Fibroblast of lung (primary cell): ENCODE measurements at regions not wholly inside any gene's neighbourhood (a gene's known extent, or its start where the extent isn't known, plus 50 kb on each side); places are given as distances from the start of the nearest gene placed in this dataset.

Experiments used
- DNase-seq, 2 donors: peaks; one replicate each; pipeline versions ENCODE4 v3.0.0 to v3.0.0-alpha.2; 2010; ENCODE audit warnings: low read depth in 2 of 2
- H2AFZ ChIP-seq: 2 replicates; pipeline ENCODE4 v1.5.1; 2012; ENCODE audit warnings: low read length, control low read depth, inconsistent platforms
- H3K27ac ChIP-seq: 2 replicates; pipeline ENCODE4 v1.5.1; 2011; ENCODE audit warnings: low read length, control low read depth; ENCODE audit not compliant: insufficient read depth
- H3K27me3 ChIP-seq: 2 replicates; pipeline ENCODE4 v1.5.1; 2011; ENCODE audit warnings: mild to moderate bottlenecking, low read length; ENCODE audit not compliant: control insufficient read depth, insufficient read depth
- H3K36me3 ChIP-seq: 2 replicates; pipeline ENCODE4 v1.5.1; 2011; ENCODE audit warnings: low read length; ENCODE audit not compliant: control insufficient read depth, insufficient read depth
- H3K4me1 ChIP-seq: 2 replicates; pipeline ENCODE4 v1.5.1; 2011; ENCODE audit warnings: low read length; ENCODE audit not compliant: control insufficient read depth, insufficient read depth; ENCODE audit errors: extremely low read depth
- H3K4me2 ChIP-seq: 2 replicates; pipeline ENCODE4 v1.5.1; 2011; ENCODE audit warnings: low read length, control low read depth; ENCODE audit not compliant: insufficient read depth; ENCODE audit errors: extremely low read depth
- H3K4me3 ChIP-seq, 4 experiments: fragments of 200-600 bp in 1 of 4; sonication (generic) in 1 of 4; replicated peaks in 1 of 4; 2 replicates each; pipeline ENCODE4 v1.5.1; 2011 to 2016; ENCODE audit warnings: low read length in 4 of 4, low read depth in 3 of 4, mild to moderate bottlenecking in 3 of 4, control low read depth in 2 of 4, inconsistent platforms in 1 of 4, mixed read lengths in 1 of 4; ENCODE audit not compliant: insufficient read depth in 1 of 4; ENCODE audit errors: control extremely low read depth in 1 of 4
- H3K79me2 ChIP-seq: 2 replicates; pipeline ENCODE4 v1.5.1; 2012; ENCODE audit warnings: mild to moderate bottlenecking, low read length, inconsistent platforms; ENCODE audit not compliant: control insufficient read depth, insufficient read depth
- H3K9ac ChIP-seq: 2 replicates; pipeline ENCODE4 v1.5.1; 2011; ENCODE audit warnings: mild to moderate bottlenecking, low read length, control low read depth; ENCODE audit not compliant: insufficient read depth
- H3K9me3 ChIP-seq: 2 replicates; pipeline ENCODE4 v1.5.1; 2012; ENCODE audit warnings: low read depth, low read length; ENCODE audit not compliant: control insufficient read depth, insufficient read depth
- H4K20me1 ChIP-seq: 2 replicates; pipeline ENCODE4 v1.5.1; 2011; ENCODE audit warnings: low read length; ENCODE audit not compliant: control insufficient read depth, insufficient read depth; ENCODE audit errors: extremely low read depth
- CTCF ChIP-seq, 2 donors: IDR thresholded peaks in 1 of 2; conservative IDR thresholded peaks in 1 of 2; 1 replicate in 1 of 2; 2 replicates in 1 of 2; pipeline ENCODE4 v1.5.1; 2011 to 2012; ENCODE audit warnings: low read length in 2 of 2, control low read depth in 1 of 2, inconsistent platforms in 1 of 2, low read depth in 1 of 2, mild to moderate bottlenecking in 1 of 2
- EZH2 ChIP-seq: IDR thresholded peaks from 2 replicates; pipeline ENCODE4 v1.5.1; 2012; ENCODE audit warnings: low read length, control low read depth, mild to moderate bottlenecking; ENCODE audit errors: missing control alignments

DNA sequence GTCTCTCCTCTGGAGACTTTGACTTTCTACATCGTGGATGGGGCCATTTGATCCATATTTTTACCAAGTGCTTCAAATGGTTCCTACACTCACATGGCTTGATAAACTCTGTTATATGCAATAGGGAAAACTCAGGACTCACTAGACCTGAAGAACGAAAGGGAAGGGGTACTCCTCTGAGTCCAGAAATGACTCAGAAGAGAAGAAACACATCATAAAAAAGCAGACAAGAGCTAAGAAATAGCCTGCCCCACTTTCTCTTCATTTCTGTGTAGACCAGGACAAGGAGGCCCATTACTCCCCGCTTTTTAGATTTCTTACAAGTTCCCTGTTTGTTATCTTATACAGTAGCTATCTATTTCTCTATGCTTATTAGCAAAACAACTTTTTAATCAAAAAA is 369.8 kb upstream of the ARID1B start:
- no peak overlapping the region for H3K27ac ChIP-seq
- no peaks in the 10 kb centered on the region for H3K79me2 ChIP-seq
- H2AFZ ChIP-seq, result no peak overlapping the region
- no peaks in the 10 kb centered on the region for H3K36me3 ChIP-seq
- H4K20me1 ChIP-seq, result no peaks in the 10 kb centered on the region
- H3K9ac ChIP-seq, result no peak overlapping the region
- TF ChIP-seq CTCF (conservative IDR thresholded peaks at IDR 0.05 in 1 of 2, IDR thresholded peaks at IDR 0.05 in 1 of 2; ENCODE audit: low read depth in 1 of 2, low read length in 2 of 2) (no peak), EZH2 (no peak)
- H3K27me3 ChIP-seq, result no peaks in the 10 kb centered on the region
- no peak overlapping the region for H3K4me3 ChIP-seq
- DNase-seq, result no peak
- no peaks in the 10 kb centered on the region for H3K9me3 ChIP-seq
- H3K4me1 ChIP-seq, result no peaks in the 10 kb centered on the region
- H3K4me2 ChIP-seq, result no peak overlapping the region

GRCh38 chr6:156406688-156407087 is 370.5 kb upstream of the ARID1B start:
- H3K4me2 ChIP-seq, result no peak overlapping the region
- H3K9me3 ChIP-seq, result no peaks in the 10 kb centered on the region
- DNase-seq, result no peak
- TF ChIP-seq CTCF (conservative IDR thresholded peaks at IDR 0.05 in 1 of 2, IDR thresholded peaks at IDR 0.05 in 1 of 2; ENCODE audit: low read depth in 1 of 2, low read length in 2 of 2) (no peak), EZH2 (no peak)
- no peak overlapping the region for H3K9ac ChIP-seq
- H3K36me3 ChIP-seq, result no peaks in the 10 kb centered on the region
- no peak overlapping the region for H3K27ac ChIP-seq
- no peaks in the 10 kb centered on the region for H3K4me1 ChIP-seq
- no peaks in the 10 kb centered on the region for H3K27me3 ChIP-seq
- no peak overlapping the region for H2AFZ ChIP-seq
- H4K20me1 ChIP-seq, result no peaks in the 10 kb centered on the region
- no peak overlapping the region for H3K4me3 ChIP-seq
- no peaks in the 10 kb centered on the region for H3K79me2 ChIP-seq

GRCh38 chr6:156406099-156406498 is 371.1 kb upstream of the ARID1B start:
- Histone ChIP-seq H3K9ac (no peak overlapping the region), H3K79me2 (no peaks in the 10 kb centered on the region), H2AFZ (no peak overlapping the region), H3K36me3 (no peaks in the 10 kb centered on the region), H3K4me1 (no peaks in the 10 kb centered on the region), H3K4me2 (no peak overlapping the region), H3K4me3 (no peak overlapping the region), H4K20me1 (no peaks in the 10 kb centered on the region), H3K27me3 (no peaks in the 10 kb centered on the region), H3K9me3 (no peaks in the 10 kb centered on the region), H3K27ac (no peak overlapping the region)
- TF ChIP-seq CTCF (conservative IDR thresholded peaks at IDR 0.05 in 1 of 2, IDR thresholded peaks at IDR 0.05 in 1 of 2; ENCODE audit: low read depth in 1 of 2, low read length in 2 of 2) (no peak), EZH2 (no peak)
- no peak for DNase-seq
